NOMO-1 (cell line): ENCODE measurements at regions not wholly inside any gene's neighbourhood (a gene's known extent, or its start where the extent isn't known, plus 50 kb on each side); places are given as distances from the start of the nearest gene placed in this dataset.
A peak's percentile ranks its signal among the peaks of the same experiment; 100 is the strongest.
"Not testable (repeated sequence)": the region's sequence is repeated elsewhere in the genome, so short reads cannot be mapped to it uniquely, and the experiment has no call there.

Experiments
- DNase-seq, 2 experiments: peaks; one replicate each; lab custom pipeline; 2025; ENCODE audit not compliant: unreplicated experiment in 2 of 2; lab: John Stamatoyannopoulos, UW

- no peak for DNase-seq
Observed at GRCh38 chr13:50650592-50651504, 192.6 kb downstream of the DLEU7 start.

GRCh38 chr13:50651922-50652321 lies 191.6 kb downstream of the DLEU7 start:
- no peak for DNase-seq

- DNase-seq = peak in 1 of 2 experiments; percentile 75
Observed at GRCh38 chr13:50654331-50654730, 189.2 kb downstream of the DLEU7 start.

- DNase-seq = not testable (repeated sequence)
Observed at GRCh38 chr13:50661881-50662280, 181.6 kb downstream of the DLEU7 start.

- DNase-seq = no peak
Observed at GRCh38 chr13:50664951-50665350, 178.5 kb downstream of the DLEU7 start.

GRCh38 chr13:50668049-50668448 lies 175.4 kb downstream of the DLEU7 start:
- DNase-seq = no peak

GRCh38 chr13:50668691-50669271 lies 174.7 kb downstream of the DLEU7 start:
- peak in 1 of 2 experiments; percentile 3 for DNase-seq

GRCh38 chr13:50670272-50670671 lies 173.2 kb downstream of the DLEU7 start:
- DNase-seq = no peak

- DNase-seq = no peak
Observed at GRCh38 chr13:50670847-50671496, 172.5 kb downstream of the DLEU7 start.

- no peak for DNase-seq
Observed at GRCh38 chr13:50671497-50671850, 172.0 kb downstream of the DLEU7 start.

- peak; percentile 11 to 32 for DNase-seq
Observed at GRCh38 chr13:50672025-50672424, 171.5 kb downstream of the DLEU7 start.

GRCh38 chr13:50675651-50676050 lies 167.8 kb downstream of the DLEU7 start:
- no peak for DNase-seq

GRCh38 chr13:50676602-50677001 lies 166.9 kb downstream of the DLEU7 start:
- DNase-seq = peak in 1 of 2 experiments; percentile 36

- no peak for DNase-seq
Observed at GRCh38 chr13:50677258-50677657, 166.2 kb downstream of the DLEU7 start.

- no peak for DNase-seq
Observed at GRCh38 chr13:50677687-50678463, 165.6 kb downstream of the DLEU7 start.

- no peak for DNase-seq
Observed at GRCh38 chr13:50678464-50679162, 164.9 kb downstream of the DLEU7 start.

GRCh38 chr13:50679321-50679720 lies 164.2 kb downstream of the DLEU7 start:
- DNase-seq = no peak

- no peak for DNase-seq
Observed at GRCh38 chr13:50682002-50682401, 161.5 kb downstream of the DLEU7 start.

- DNase-seq = no peak
Observed at GRCh38 chr13:50682966-50683365, 160.5 kb downstream of the DLEU7 start.

- DNase-seq = peak in 1 of 2 experiments; percentile 7
Observed at GRCh38 chr13:50684366-50684765, 159.1 kb downstream of the DLEU7 start.
